ENCODE measurements at regions not wholly inside any gene's neighbourhood (a gene's known extent, or its start where the extent isn't known, plus 50 kb on each side); places are given as distances from the start of the nearest gene placed in this dataset.

GRCh38 chr5:72698481-72698880 lies 118.0 kb upstream of the TNPO1 start:
- Histone ChIP-seq H3K9me3 (ENCODE audit: control insufficient read depth in 2 of 2, insufficient read depth in 1 of 2, low read depth in 1 of 2, low read length in 1 of 2) (no peaks in the 10 kb centered on the region), H3K4me3 (ENCODE audit: low read depth in 1 of 3, low read length in 3 of 3) (no peak overlapping the region), H3K4me1 (ENCODE audit: control insufficient read depth in 3 of 3, insufficient read depth in 2 of 3, low read depth in 1 of 3, low read length in 2 of 3) (no peaks in the 10 kb centered on the region), H3K36me3 (ENCODE audit: control insufficient read depth in 3 of 3, insufficient read depth in 2 of 3, low read depth in 1 of 3, low read length in 3 of 3) (no peaks in the 10 kb centered on the region), H3K27ac (ENCODE audit: low read depth in 1 of 3, low read length in 2 of 3) (no peak overlapping the region), H3K27me3 (ENCODE audit: control insufficient read depth in 3 of 3, insufficient read depth in 3 of 3, low read length in 3 of 3) (no peaks in the 10 kb centered on the region)
- FAIRE-seq: no peak
- no peak for DNase-seq
- WGBS, 3 donors: 58 to 67% (median 63%) methylated on average over 4 of the region's 4 CpGs

- 83 to 94% (median 89%) methylated on average over 2 of the region's 2 CpGs for WGBS, 3 donors
Measured at GRCh38 chr5:72697622-72698021, 118.8 kb upstream of the TNPO1 start.

GRCh38 chr5:72695659-72696058 lies 120.8 kb upstream of the TNPO1 start:
- FAIRE-seq (no peak), DNase-seq (no peak)
- H3K36me3 ChIP-seq (ENCODE audit: control insufficient read depth in 3 of 3, insufficient read depth in 2 of 3, low read depth in 1 of 3, low read length in 3 of 3): no peaks in the 10 kb centered on the region
- no peaks in the 10 kb centered on the region for H3K4me1 ChIP-seq (ENCODE audit: control insufficient read depth in 3 of 3, insufficient read depth in 2 of 3, low read depth in 1 of 3, low read length in 2 of 3)
- no peaks in the 10 kb centered on the region for H3K9me3 ChIP-seq (ENCODE audit: control insufficient read depth in 2 of 2, insufficient read depth in 1 of 2, low read depth in 1 of 2, low read length in 1 of 2)
- H3K4me3 ChIP-seq (ENCODE audit: low read depth in 1 of 3, low read length in 3 of 3): no peak overlapping the region
- H3K27me3 ChIP-seq (ENCODE audit: control insufficient read depth in 3 of 3, insufficient read depth in 3 of 3, low read length in 3 of 3): no peaks in the 10 kb centered on the region
- H3K27ac ChIP-seq (ENCODE audit: low read depth in 1 of 3, low read length in 2 of 3): no peak overlapping the region

More at GRCh38 chr5:72697622-72698021, 118.8 kb upstream of the TNPO1 start:
- Histone ChIP-seq H3K36me3 (ENCODE audit: control insufficient read depth in 3 of 3, insufficient read depth in 2 of 3, low read depth in 1 of 3, low read length in 3 of 3) (no peaks in the 10 kb centered on the region), H3K27ac (ENCODE audit: low read depth in 1 of 3, low read length in 2 of 3) (no peak overlapping the region), H3K27me3 (ENCODE audit: control insufficient read depth in 3 of 3, insufficient read depth in 3 of 3, low read length in 3 of 3) (no peaks in the 10 kb centered on the region), H3K4me1 (ENCODE audit: control insufficient read depth in 3 of 3, insufficient read depth in 2 of 3, low read depth in 1 of 3, low read length in 2 of 3) (no peaks in the 10 kb centered on the region), H3K9me3 (ENCODE audit: control insufficient read depth in 2 of 2, insufficient read depth in 1 of 2, low read depth in 1 of 2, low read length in 1 of 2) (no peaks in the 10 kb centered on the region), H3K4me3 (ENCODE audit: low read depth in 1 of 3, low read length in 3 of 3) (no peak overlapping the region)
- no peak for DNase-seq
- FAIRE-seq: no peak

GRCh38 chr5:72694856-72695255 lies 121.6 kb upstream of the TNPO1 start:
- Histone ChIP-seq H3K4me1 (ENCODE audit: control insufficient read depth in 3 of 3, insufficient read depth in 2 of 3, low read depth in 1 of 3, low read length in 2 of 3) (no peaks in the 10 kb centered on the region), H3K27me3 (ENCODE audit: control insufficient read depth in 3 of 3, insufficient read depth in 3 of 3, low read length in 3 of 3) (no peaks in the 10 kb centered on the region), H3K27ac (ENCODE audit: low read depth in 1 of 3, low read length in 2 of 3) (no peak overlapping the region), H3K4me3 (ENCODE audit: low read depth in 1 of 3, low read length in 3 of 3) (no peak overlapping the region), H3K9me3 (ENCODE audit: control insufficient read depth in 2 of 2, insufficient read depth in 1 of 2, low read depth in 1 of 2, low read length in 1 of 2) (no peaks in the 10 kb centered on the region), H3K36me3 (ENCODE audit: control insufficient read depth in 3 of 3, insufficient read depth in 2 of 3, low read depth in 1 of 3, low read length in 3 of 3) (no peaks in the 10 kb centered on the region)
- DNase-seq: no peak
- no peak for FAIRE-seq
- 86 to 93% (median 89%) methylated on average over 2 of the region's 2 CpGs for WGBS, 3 donors

GRCh38 chr5:72693546-72694205 lies 122.8 kb upstream of the TNPO1 start:
- Histone ChIP-seq H3K27me3 (ENCODE audit: control insufficient read depth in 3 of 3, insufficient read depth in 3 of 3, low read length in 3 of 3) (no peaks in the 10 kb centered on the region), H3K27ac (ENCODE audit: low read depth in 1 of 3, low read length in 2 of 3) (no peak overlapping the region), H3K36me3 (ENCODE audit: control insufficient read depth in 3 of 3, insufficient read depth in 2 of 3, low read depth in 1 of 3, low read length in 3 of 3) (no peaks in the 10 kb centered on the region), H3K9me3 (ENCODE audit: control insufficient read depth in 2 of 2, insufficient read depth in 1 of 2, low read depth in 1 of 2, low read length in 1 of 2) (no peaks in the 10 kb centered on the region), H3K4me1 (ENCODE audit: control insufficient read depth in 3 of 3, insufficient read depth in 2 of 3, low read depth in 1 of 3, low read length in 2 of 3) (no peaks in the 10 kb centered on the region), H3K4me3 (ENCODE audit: low read depth in 1 of 3, low read length in 3 of 3) (no peak overlapping the region)
- no peak for DNase-seq
- FAIRE-seq: no peak
- 38 to 53% (median 46%) methylated on average over 5 of the region's 5 CpGs for WGBS, 3 donors

GRCh38 chr5:72692651-72693442 lies 123.6 kb upstream of the TNPO1 start:
- Histone ChIP-seq H3K4me1 (ENCODE audit: control insufficient read depth in 3 of 3, insufficient read depth in 2 of 3, low read depth in 1 of 3, low read length in 2 of 3) (no peaks in the 10 kb centered on the region), H3K9me3 (ENCODE audit: control insufficient read depth in 2 of 2, insufficient read depth in 1 of 2, low read depth in 1 of 2, low read length in 1 of 2) (no peaks in the 10 kb centered on the region), H3K4me3 (ENCODE audit: low read depth in 1 of 3, low read length in 3 of 3) (no peak overlapping the region), H3K27me3 (ENCODE audit: control insufficient read depth in 3 of 3, insufficient read depth in 3 of 3, low read length in 3 of 3) (no peaks in the 10 kb centered on the region), H3K27ac (ENCODE audit: low read depth in 1 of 3, low read length in 2 of 3) (no peak overlapping the region), H3K36me3 (ENCODE audit: control insufficient read depth in 3 of 3, insufficient read depth in 2 of 3, low read depth in 1 of 3, low read length in 3 of 3) (no peaks in the 10 kb centered on the region)
- 65 to 69% (median 67%) methylated on average over 9 of the region's 9 CpGs for WGBS, 3 donors
- FAIRE-seq: no peak
- DNase-seq: no peak

GRCh38 chr5:72692231-72692637 lies 124.2 kb upstream of the TNPO1 start:
- no peak for DNase-seq
- no peak for FAIRE-seq

GRCh38 chr5:72691751-72692150 lies 124.7 kb upstream of the TNPO1 start:
- Histone ChIP-seq H3K4me3 (ENCODE audit: low read depth in 1 of 3, low read length in 3 of 3) (no peak overlapping the region), H3K36me3 (ENCODE audit: control insufficient read depth in 3 of 3, insufficient read depth in 2 of 3, low read depth in 1 of 3, low read length in 3 of 3) (no peaks in the 10 kb centered on the region), H3K4me1 (ENCODE audit: control insufficient read depth in 3 of 3, insufficient read depth in 2 of 3, low read depth in 1 of 3, low read length in 2 of 3) (no peaks in the 10 kb centered on the region), H3K27ac (ENCODE audit: low read depth in 1 of 3, low read length in 2 of 3) (no peak overlapping the region), H3K27me3 (ENCODE audit: control insufficient read depth in 3 of 3, insufficient read depth in 3 of 3, low read length in 3 of 3) (no peaks in the 10 kb centered on the region), H3K9me3 (ENCODE audit: control insufficient read depth in 2 of 2, insufficient read depth in 1 of 2, low read depth in 1 of 2, low read length in 1 of 2) (no peaks in the 10 kb centered on the region)
- DNase-seq: no peak
- FAIRE-seq: no peak
- WGBS, 3 donors: 74 to 79% (median 77%) methylated on average over 3 of the region's 3 CpGs

More at GRCh38 chr5:72692231-72692637, 124.2 kb upstream of the TNPO1 start:
- Histone ChIP-seq H3K27ac (ENCODE audit: low read depth in 1 of 3, low read length in 2 of 3) (no peak overlapping the region), H3K27me3 (ENCODE audit: control insufficient read depth in 3 of 3, insufficient read depth in 3 of 3, low read length in 3 of 3) (no peaks in the 10 kb centered on the region), H3K9me3 (ENCODE audit: control insufficient read depth in 2 of 2, insufficient read depth in 1 of 2, low read depth in 1 of 2, low read length in 1 of 2) (no peaks in the 10 kb centered on the region), H3K36me3 (ENCODE audit: control insufficient read depth in 3 of 3, insufficient read depth in 2 of 3, low read depth in 1 of 3, low read length in 3 of 3) (no peaks in the 10 kb centered on the region), H3K4me1 (ENCODE audit: control insufficient read depth in 3 of 3, insufficient read depth in 2 of 3, low read depth in 1 of 3, low read length in 2 of 3) (no peaks in the 10 kb centered on the region), H3K4me3 (ENCODE audit: low read depth in 1 of 3, low read length in 3 of 3) (no peak overlapping the region)
- 54 to 63% (median 59%) methylated on average over 4 of the region's 4 CpGs for WGBS, 3 donors
